ENCODE measurements at regions not wholly inside any gene's neighbourhood (a gene's known extent, or its start where the extent isn't known, plus 50 kb on each side); places are given as distances from the start of the nearest gene placed in this dataset.
A peak's percentile ranks its signal among the peaks of the same experiment; 100 is the strongest.

DNA sequence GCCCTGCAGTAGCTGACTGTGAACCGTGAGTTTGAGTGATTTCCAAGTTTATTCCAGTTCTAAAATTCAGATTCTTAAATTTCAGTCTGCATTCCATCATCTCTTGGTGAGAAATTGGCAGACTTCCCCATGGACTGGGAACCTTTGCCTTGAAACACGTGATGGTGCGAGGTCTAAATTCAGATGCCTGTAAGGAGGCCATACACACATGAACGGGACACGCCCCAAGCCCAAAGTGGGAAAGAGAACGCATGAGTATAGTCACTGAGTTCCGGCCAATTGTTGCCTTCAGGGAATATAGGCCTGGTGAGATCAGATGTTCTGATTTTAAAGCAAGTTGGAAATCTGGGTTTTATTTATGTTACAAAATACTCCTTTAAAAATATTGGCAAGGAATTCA is 1084.4 kb upstream of the WWC1 start:
- POLR2A ChIA-PET, result no interaction called here
- Histone ChIP-seq H3K4me3 (replicated peaks in 1 of 3; ENCODE audit: insufficient read depth in 1 of 3, low read depth in 1 of 3, low read length in 3 of 3) (no peak overlapping the region), H3K9me3 (replicated peaks; ENCODE audit: control insufficient read depth, insufficient read depth, low read length) (no peaks in the 10 kb centered on the region), H2AFZ (ENCODE audit: low read depth, low read length) (no peak overlapping the region), H3K27ac (ENCODE audit: insufficient read depth, low read depth, low read length) (no peak overlapping the region), H3K4me2 (ENCODE audit: insufficient read depth, low read length) (no peak overlapping the region), H3K27me3 (ENCODE audit: control insufficient read depth in 2 of 2, insufficient read depth in 2 of 2, low read length in 2 of 2) (no peaks in the 10 kb centered on the region), H4K20me1 (replicated peaks; ENCODE audit: control insufficient read depth, extremely low read depth, insufficient read depth, low read length) (no peaks in the 10 kb centered on the region), H3K9ac (replicated peaks; ENCODE audit: extremely low read depth, insufficient read depth, low read length) (no peak overlapping the region), H3K36me3 (ENCODE audit: control insufficient read depth in 2 of 2, extremely low read depth in 1 of 2, insufficient read depth in 2 of 2, low read length in 2 of 2) (no peaks in the 10 kb centered on the region), H3K79me2 (ENCODE audit: control insufficient read depth, insufficient read depth, low read length) (no peaks in the 10 kb centered on the region), H3K4me1 (ENCODE audit: control insufficient read depth, extremely low read depth, insufficient read depth, low read length) (peaks cover 3% of the 10 kb centered on the region), H3K9me1 (replicated peaks; ENCODE audit: control insufficient read depth, extremely low read depth, insufficient read depth, low read length) (no peaks in the 10 kb centered on the region)
- FAIRE-seq, result no peak
- no peak for DNase-seq (ENCODE audit: low read depth, low spot score)
- CTCF ChIA-PET, result no interaction called here
- BruUV-seq (replicated peaks), result no TSS peak
- dilution Hi-C loops (cut with MboI; ENCODE audit: extremely low pct_ligation_motif_present, low sequenced_read_pairs), result no loop called here
- TF ChIP-seq FOS (IDR thresholded peaks at IDR 0.05; ENCODE audit: borderline replicate concordance, insufficient read depth, low read length) (no peak), JUN (IDR thresholded peaks at IDR 0.05; ENCODE audit: borderline replicate concordance, insufficient read depth, insufficient read length, low read depth) (no peak)
- intact Hi-C loops (cut with micrococcal nuclease), result no loop called here

DNA sequence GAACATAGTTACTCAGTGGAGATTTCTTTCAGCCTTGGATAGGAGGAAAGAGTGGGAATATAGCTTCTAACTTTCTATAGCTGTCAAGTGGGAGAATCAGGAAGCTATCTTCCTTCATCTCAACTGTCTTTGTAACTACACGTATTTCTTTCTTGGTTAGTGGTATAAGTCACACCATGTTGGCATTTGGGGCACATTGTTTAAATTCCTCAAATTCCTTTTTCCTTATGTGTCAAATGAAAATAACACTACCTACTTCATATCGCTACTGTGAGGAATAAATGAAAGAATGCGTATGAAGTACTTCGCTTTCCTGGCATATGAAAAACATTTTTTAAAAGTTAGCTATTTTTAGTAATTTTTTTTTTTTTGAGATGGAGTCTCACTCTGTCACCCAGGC is 1082.5 kb upstream of the WWC1 start:
- dilution Hi-C loops (cut with MboI; ENCODE audit: extremely low pct_ligation_motif_present, low sequenced_read_pairs) (no loop called here), intact Hi-C loops (cut with micrococcal nuclease) (no loop called here)
- TF ChIP-seq FOS (IDR thresholded peaks at IDR 0.05; ENCODE audit: borderline replicate concordance, insufficient read depth, low read length) (no peak), POLR2AphosphoS5 (IDR thresholded peaks at IDR 0.05; ENCODE audit: insufficient read depth, low read depth, low read length) (no peak), POLR2A (IDR thresholded peaks at IDR 0.05; ENCODE audit: low read depth, low read length) (no peak), MYC (IDR thresholded peaks at IDR 0.05; ENCODE audit: low read depth, low read length) (no peak), EZH2 (IDR thresholded peaks at IDR 0.05; ENCODE audit: borderline replicate concordance, low read depth, low read length, severe bottlenecking) (no peak), GATA2 (IDR thresholded peaks at IDR 0.05; ENCODE audit: insufficient read depth, insufficient read length, low read depth, low read length) (no peak)
- TF ChIP-seq, protein P1, sequence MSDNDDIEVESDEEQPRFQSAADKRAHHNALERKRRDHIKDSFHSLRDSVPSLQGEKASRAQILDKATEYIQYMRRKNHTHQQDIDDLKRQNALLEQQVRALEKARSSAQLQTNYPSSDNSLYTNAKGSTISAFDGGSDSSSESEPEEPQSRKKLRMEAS (IDR thresholded peaks at IDR 0.05; ENCODE audit: insufficient read depth, insufficient read length), result no peak
- TF ChIP-seq, protein P2, sequence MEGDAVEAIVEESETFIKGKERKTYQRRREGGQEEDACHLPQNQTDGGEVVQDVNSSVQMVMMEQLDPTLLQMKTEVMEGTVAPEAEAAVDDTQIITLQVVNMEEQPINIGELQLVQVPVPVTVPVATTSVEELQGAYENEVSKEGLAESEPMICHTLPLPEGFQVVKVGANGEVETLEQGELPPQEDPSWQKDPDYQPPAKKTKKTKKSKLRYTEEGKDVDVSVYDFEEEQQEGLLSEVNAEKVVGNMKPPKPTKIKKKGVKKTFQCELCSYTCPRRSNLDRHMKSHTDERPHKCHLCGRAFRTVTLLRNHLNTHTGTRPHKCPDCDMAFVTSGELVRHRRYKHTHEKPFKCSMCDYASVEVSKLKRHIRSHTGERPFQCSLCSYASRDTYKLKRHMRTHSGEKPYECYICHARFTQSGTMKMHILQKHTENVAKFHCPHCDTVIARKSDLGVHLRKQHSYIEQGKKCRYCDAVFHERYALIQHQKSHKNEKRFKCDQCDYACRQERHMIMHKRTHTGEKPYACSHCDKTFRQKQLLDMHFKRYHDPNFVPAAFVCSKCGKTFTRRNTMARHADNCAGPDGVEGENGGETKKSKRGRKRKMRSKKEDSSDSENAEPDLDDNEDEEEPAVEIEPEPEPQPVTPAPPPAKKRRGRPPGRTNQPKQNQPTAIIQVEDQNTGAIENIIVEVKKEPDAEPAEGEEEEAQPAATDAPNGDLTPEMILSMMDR (IDR thresholded peaks at IDR 0.05; ENCODE audit: extremely low read depth in 1 of 2, insufficient read depth in 1 of 2, low read depth in 1 of 2, low read length in 2 of 2), result no peak
- CTCF ChIA-PET, result no interaction called here
- Histone ChIP-seq H3K4me2 (ENCODE audit: insufficient read depth, low read length) (peak overlapping the region; percentile 36), H3K9me1 (replicated peaks; ENCODE audit: control insufficient read depth, extremely low read depth, insufficient read depth, low read length) (no peaks in the 10 kb centered on the region), H3K9me3 (replicated peaks; ENCODE audit: control insufficient read depth, insufficient read depth, low read length) (no peaks in the 10 kb centered on the region), H2AFZ (ENCODE audit: low read depth, low read length) (no peak overlapping the region), H3K36me3 (ENCODE audit: control insufficient read depth in 2 of 2, extremely low read depth in 1 of 2, insufficient read depth in 2 of 2, low read length in 2 of 2) (no peaks in the 10 kb centered on the region), H3K9ac (replicated peaks; ENCODE audit: extremely low read depth, insufficient read depth, low read length) (peak overlapping the region; percentile 9), H3K4me3 (replicated peaks in 1 of 3; ENCODE audit: insufficient read depth in 1 of 3, low read depth in 1 of 3, low read length in 3 of 3) (no peak overlapping the region), H3K4me1 (ENCODE audit: control insufficient read depth, extremely low read depth, insufficient read depth, low read length) (peaks cover 3% of the 10 kb centered on the region), H3K27ac (ENCODE audit: insufficient read depth, low read depth, low read length) (peak overlapping the region; percentile 23), H4K20me1 (replicated peaks; ENCODE audit: control insufficient read depth, extremely low read depth, insufficient read depth, low read length) (no peaks in the 10 kb centered on the region), H3K27me3 (ENCODE audit: control insufficient read depth in 2 of 2, insufficient read depth in 2 of 2, low read length in 2 of 2) (no peaks in the 10 kb centered on the region), H3K79me2 (ENCODE audit: control insufficient read depth, insufficient read depth, low read length) (no peaks in the 10 kb centered on the region)
- no peak for FAIRE-seq
- peak; percentile 13 for DNase-seq (ENCODE audit: low read depth, low spot score)
- POLR2A ChIA-PET, result no interaction called here
- no TSS peak for BruUV-seq (replicated peaks)

All from endothelial cell of umbilical vein (primary cell).